SH-SY5Y (cell line): ENCODE measurements at regions not wholly inside any gene's neighbourhood (a gene's known extent, or its start where the extent isn't known, plus 50 kb on each side); places are given as distances from the start of the nearest gene placed in this dataset.

ENCODE experiments used
- GATA2 ChIP-seq: IDR thresholded peaks from 2 replicates; pipeline ENCODE4 v1.6.1; 2011; ENCODE audit warnings: mild to moderate bottlenecking, low read depth, low read length
- GATA3 ChIP-seq: IDR thresholded peaks from 2 replicates; pipeline ENCODE4 v1.6.1; 2011; ENCODE audit warnings: low read depth, mild to moderate bottlenecking, low read length, moderate library complexity

- TF ChIP-seq GATA2 = no peak
- TF ChIP-seq GATA3 = no peak
Observed at GRCh38 chr7:33807779-33808482, 97.4 kb upstream of the BMPER start.
